NCI-H82 treated with DMSO at 0.1 percent for 48 hours (cell line): ENCODE measurements at regions not wholly inside any gene's neighbourhood (a gene's known extent, or its start where the extent isn't known, plus 50 kb on each side); places are given as distances from the start of the nearest gene placed in this dataset.
"Not testable (repeated sequence)": the region's sequence is repeated elsewhere in the genome, so short reads cannot be mapped to it uniquely, and the experiment has no call there.

Experiments
- DNase-seq: peaks from one replicate; lab custom pipeline; 2025; ENCODE audit not compliant: unreplicated experiment; lab: John Stamatoyannopoulos, UW

GRCh38 chrX:27162496-27162895 lies 300.6 kb downstream of the PPP4R3C start:
- DNase-seq, result no peak

DNA sequence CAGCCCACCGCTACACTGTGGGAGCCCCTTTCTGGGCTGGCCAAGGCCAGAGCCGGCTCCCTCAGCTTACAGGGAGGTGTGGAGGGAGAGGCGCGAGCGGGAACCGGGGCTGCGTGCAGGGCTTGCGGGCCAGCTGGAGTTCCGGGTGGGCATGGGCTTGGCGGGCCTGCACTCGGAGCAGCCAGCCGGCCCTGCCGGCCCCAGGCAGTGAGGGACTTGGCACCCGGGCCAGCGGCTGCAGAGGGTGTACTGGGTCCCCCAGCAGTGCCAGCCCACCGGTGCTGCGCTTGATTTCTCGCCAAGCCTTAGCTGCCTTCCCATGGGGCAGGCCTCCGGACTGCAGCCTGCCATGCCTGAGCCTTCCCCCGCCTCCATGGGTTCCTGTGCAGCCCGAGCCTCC lies 306.2 kb downstream of the PPP4R3C start:
- DNase-seq, result not testable (repeated sequence)

- no peak for DNase-seq
Observed at GRCh38 chrX:27136325-27136724, 326.8 kb downstream of the PPP4R3C start.

- DNase-seq, result no peak
Observed at GRCh38 chrX:27132862-27133261, 330.3 kb downstream of the PPP4R3C start.

GRCh38 chrX:27087176-27087575 lies 376.0 kb downstream of the PPP4R3C start:
- not testable (repeated sequence) for DNase-seq

DNA sequence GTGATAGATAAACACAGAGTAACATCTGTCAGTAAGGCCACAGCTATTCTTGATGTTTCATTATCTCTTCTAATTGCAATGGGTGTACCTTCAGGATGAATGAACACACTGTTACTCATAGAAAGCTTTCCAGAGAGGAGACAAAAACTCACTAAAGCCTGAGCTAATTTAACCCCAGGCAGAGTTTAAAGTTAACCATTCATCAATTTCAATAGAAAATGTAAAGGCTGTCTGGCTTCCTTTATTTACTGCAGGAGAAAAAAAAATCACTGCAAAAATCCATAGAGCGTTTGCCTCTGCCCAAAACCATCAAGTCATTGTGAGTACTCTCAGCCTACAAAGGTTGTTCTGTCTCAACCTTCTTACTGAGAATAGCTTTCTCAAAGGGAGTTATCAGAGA lies 376.9 kb downstream of the PPP4R3C start:
- no peak for DNase-seq

DNA sequence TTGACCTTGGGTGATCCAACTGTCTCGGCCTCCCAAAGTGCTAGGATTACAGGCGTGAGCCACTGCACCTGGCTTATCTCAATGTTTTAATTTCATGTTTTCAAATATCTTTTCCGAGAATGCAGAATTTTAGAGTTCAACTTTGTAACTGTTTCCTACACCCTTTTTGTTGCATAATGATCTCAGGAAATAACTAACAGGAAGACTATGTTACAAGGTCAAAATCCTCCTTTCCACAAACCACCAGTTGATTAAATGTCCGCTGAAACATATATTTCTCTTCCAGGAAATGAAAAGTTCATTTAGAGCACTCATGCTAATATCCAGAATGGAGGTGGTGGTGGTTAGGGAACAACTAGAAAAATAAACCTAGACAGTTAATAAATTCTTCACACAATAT lies 377.8 kb downstream of the PPP4R3C start:
- DNase-seq, result no peak

DNA sequence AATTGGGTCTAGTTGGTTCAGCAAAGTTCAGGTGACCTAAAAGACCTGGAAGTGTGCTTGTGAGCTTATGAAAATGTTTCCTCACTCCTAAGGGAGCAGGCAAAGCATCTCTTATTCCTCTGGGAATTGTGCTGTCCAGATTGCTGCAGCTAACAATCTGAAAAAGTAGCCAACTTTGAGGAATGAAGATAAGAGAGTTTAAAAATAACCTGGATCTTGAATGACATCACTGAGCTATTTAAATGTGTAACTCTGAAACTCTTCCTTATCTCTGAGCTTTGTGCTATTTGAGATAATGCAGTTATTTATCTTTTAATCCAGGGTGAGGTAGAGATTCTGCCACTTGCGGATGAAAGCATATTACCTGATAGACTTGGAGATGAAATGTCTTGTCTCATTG lies 384.8 kb downstream of the PPP4R3C start:
- DNase-seq, result no peak

DNA sequence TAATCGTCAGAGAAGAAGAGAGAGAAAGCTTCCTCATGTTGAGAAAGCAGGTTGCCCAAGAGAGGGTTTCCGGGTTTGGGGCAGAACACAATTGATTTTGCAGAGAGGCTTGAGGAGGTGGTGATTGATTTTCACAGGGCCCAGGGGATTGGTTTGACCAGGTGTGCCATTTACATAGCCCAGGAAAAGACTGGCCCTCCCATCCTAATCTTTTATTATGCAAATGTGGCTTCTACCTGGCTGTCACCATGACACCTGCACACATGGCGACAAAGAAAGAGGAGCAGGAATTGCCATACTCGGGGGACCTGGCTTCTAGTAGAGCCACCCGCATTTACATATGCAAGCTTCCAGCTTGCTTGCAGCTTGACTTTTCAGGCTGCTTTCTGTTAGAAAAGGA lies 405.3 kb downstream of the PPP4R3C start:
- DNase-seq, result no peak

GRCh38 chrX:27039332-27039731 lies 423.8 kb downstream of the PPP4R3C start:
- no peak for DNase-seq

DNA sequence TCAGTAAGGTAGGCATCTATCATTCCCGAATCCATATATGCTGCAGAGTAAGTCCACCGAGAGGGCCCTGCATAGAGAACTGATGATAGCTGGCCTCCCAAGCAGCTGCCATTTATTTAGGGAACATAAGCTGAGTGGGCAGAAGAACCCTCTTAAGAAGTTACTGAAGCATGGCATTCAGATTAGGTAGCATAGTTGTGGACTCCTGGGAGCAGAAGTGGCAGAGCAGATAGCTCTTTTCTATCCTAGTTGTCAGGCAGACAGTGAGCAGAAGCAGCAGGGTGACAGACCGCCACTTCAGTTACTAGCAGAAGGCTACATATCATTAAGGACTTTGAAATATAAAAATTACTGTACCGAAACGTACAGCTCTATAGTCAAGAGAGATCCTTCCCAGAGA lies 454.7 kb downstream of the PPP4R3C start:
- peak; percentile 67 for DNase-seq

DNA sequence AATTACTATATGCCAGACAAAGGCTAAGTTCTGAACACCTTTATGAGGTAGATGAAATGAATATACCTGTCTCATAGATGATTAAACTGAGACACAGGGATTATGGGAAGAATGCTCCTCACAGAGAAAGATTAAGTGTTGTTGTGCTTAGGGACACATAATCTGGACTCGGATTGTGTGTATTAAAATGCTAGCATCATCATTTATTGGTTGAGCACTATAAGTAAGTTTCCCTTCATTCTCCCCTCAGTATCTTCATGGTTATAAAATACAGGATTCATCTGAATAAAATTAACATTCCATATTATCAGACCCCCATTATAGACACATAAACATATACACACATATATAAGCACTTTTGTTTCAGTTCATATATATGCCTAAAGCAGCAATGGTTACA lies 463.5 kb downstream of the PPP4R3C start:
- DNase-seq, result no peak

DNA sequence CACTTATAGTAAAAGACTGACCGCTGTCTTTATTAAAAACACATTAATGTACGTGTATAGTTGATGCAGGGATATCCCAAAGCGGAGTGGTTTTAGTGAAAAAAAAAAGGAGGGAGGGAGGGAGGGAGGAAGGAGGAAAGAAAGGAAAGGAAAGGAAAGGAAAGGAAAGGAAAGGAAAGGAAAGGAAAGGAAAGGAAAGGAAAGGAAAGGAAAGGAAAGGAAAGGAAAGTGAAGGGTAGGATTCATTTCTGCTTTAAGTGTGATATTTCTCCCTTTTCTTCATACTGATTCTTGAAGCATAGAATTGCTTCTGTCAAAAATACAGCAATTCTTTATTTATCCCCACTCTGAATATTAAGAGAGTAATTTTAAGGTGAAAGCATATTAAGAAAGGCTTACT lies 504.9 kb downstream of the PPP4R3C start:
- DNase-seq, result no peak

- no peak for DNase-seq
Observed at GRCh38 chrX:26954029-26954428, 509.1 kb downstream of the PPP4R3C start.

DNA sequence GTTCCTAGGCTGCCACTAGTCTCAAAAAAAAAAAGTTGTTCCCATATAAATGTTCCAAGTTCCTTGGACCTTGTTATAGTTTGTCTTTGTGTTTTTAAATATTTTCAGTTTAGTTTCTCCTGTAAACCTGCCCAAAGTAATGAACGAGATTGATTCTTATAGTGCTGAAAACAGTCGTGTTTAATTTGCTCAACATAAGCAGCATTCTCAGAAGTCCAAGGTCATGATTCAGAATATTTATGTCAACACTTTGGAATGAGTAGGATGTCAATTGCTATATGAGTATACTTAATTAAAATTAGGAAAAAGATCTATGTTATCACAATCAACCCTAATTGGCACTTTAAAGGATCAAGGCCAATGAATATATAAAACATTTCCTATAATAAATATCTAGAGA lies 510.9 kb downstream of the PPP4R3C start:
- DNase-seq, result no peak

- DNase-seq, result no peak
Observed at GRCh38 chrX:26927419-26927818, 535.7 kb downstream of the PPP4R3C start.

DNA sequence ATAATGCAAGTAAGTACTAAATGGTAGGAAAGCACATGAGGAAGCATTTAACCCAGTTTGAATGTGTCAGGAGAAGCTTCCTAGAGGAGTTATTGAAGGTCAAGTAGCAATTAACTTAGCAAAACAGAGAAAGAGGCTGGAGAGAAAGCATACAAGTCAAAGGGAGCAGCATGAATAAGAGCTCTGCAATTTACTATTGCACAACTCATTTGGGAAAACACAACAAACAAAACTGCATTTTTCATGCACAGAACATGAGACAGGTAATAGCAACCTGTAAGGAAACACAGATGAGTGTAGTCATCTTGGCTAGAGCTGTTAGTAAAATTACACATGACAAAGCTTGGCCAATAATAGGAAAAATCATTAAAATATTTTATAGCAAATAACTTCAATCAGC lies 538.1 kb downstream of the PPP4R3C start:
- DNase-seq, result no peak

DNA sequence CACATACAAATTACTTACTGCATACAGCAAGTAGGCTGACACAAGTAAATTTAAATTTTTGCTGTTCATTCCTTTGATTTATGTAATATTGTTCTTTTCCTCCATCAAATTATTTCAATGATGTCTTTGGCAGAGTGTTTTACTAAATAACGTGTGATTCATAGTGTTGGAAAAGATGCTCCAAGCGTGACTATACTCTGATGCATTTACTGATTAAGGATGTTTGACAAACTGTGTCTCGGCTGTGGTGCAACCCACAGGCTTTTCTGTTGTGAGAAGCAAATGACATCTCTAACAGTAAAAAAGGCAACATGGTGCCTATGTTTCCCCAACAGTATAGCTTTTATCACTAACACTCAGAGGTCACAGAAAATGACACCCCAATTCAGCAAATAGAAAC lies 540.9 kb downstream of the PPP4R3C start:
- no peak for DNase-seq

- peak; percentile 26 for DNase-seq
Observed at GRCh38 chrX:26918631-26919030, 544.5 kb downstream of the PPP4R3C start.

DNA sequence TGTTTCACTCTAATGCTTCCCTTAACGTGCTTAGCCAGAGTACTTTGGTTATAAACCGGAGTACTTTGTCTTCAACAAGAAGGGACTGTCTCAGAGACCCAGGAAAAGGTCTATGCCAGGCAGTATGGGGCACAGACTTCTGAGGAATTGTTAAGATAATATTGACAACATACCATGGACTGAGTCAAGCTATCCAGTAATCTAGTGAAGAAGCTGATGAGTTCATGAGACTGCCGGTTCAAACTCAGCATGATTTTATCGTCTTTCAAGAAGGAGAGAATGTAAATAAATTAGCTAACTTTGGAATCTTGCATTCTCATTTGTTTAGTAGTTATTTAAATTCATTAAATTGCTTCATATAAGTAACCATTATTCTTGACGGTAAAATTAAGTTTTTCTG lies 546.1 kb downstream of the PPP4R3C start:
- DNase-seq, result no peak

DNA sequence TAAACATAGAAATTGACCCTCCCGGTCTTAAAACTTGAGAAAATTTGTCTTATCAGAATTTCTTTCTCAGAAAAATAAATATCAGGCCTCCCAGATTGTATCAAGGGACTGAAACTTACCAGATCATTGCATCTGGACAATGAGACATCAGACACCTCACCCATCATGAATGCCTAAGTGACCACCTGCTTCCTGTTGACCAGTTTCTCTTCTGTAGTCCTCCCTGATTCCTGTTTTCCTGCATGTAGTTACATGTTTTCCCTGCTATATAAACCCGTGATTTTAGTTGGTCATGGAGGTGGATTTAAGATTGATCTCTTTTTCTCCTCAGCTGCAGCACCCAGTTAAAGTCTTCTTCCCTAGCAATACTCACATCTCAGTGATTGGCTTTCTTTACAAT lies 548.1 kb downstream of the PPP4R3C start:
- DNase-seq, result no peak

DNA sequence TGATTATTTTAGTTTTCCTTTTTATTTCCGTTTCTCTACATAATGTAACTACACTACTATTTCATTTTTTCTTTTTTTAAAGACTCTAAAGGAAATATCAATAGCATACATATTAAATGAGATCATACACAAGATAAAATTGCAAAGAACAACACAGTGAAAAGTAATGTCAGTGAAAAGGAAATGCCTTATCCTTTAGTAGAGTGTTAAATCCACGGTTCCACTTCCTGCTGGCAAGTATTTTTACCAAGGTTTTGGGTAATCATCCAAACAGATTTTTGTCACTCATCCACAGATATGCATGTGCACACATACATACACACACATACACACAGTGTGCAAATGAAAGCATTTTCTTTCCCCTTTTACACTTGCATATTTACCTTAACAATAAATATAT lies 548.9 kb downstream of the PPP4R3C start:
- DNase-seq, result no peak

GRCh38 chrX:26911785-26912184 lies 551.4 kb downstream of the PPP4R3C start:
- not testable (repeated sequence) for DNase-seq

GRCh38 chrX:26909728-26910127 lies 553.4 kb downstream of the PPP4R3C start:
- no peak for DNase-seq
